Ascending aorta (tissue), 2 donors: ENCODE measurements at regions not wholly inside any gene's neighbourhood (a gene's known extent, or its start where the extent isn't known, plus 50 kb on each side); places are given as distances from the start of the nearest gene placed in this dataset.

ENCODE experiments used
- DNase-seq, 2 donors: peaks; one replicate each; pipeline ENCODE4 v3.0.0-alpha.2; 2019; ENCODE audit warnings: low spot score in 2 of 2
- H3K27ac ChIP-seq, 2 donors: fragments of 200-600 bp; sonication (generic); one replicate each; pipeline ENCODE4 v1.5.1; 2016 to 2017; ENCODE audit warnings: mild to moderate bottlenecking in 1 of 2
- H3K27me3 ChIP-seq: fragments of 200-600 bp; sonication (generic); one replicate; pipeline ENCODE4 v1.5.1; 2017
- H3K36me3 ChIP-seq, 2 donors: fragments of 200-600 bp; sonication (generic); one replicate each; pipeline ENCODE4 v1.5.1; 2016
- H3K4me1 ChIP-seq, 2 donors: fragments of 200-600 bp; sonication (generic); one replicate each; pipeline ENCODE4 v1.5.1; 2016 to 2017; ENCODE audit warnings: mild to moderate bottlenecking in 1 of 2
- H3K4me3 ChIP-seq, 2 donors: fragments of 200-600 bp; sonication (generic); one replicate each; pipeline ENCODE4 v1.5.1; 2016 to 2017; ENCODE audit warnings: mild to moderate bottlenecking in 1 of 2
- H3K9me3 ChIP-seq, 2 donors: fragments of 200-600 bp; sonication (generic); one replicate each; pipeline ENCODE4 v1.5.1; 2016
- CTCF ChIP-seq, 3 experiments: fragments of 200-600 bp in 2 of 3; fragments of 450-650 bp in 1 of 3; sonication (generic) in 2 of 3; IDR thresholded peaks; one replicate each; pipeline ENCODE4 v1.5.1; 2016 to 2019; ENCODE audit warnings: antibody characterized with exemption in 3 of 3, mild to moderate bottlenecking in 1 of 3, moderate library complexity in 1 of 3
- intact Hi-C: fragments of 100-400 bp; cut with DNase I; formaldehyde crosslinking; loops from one replicate; pipeline ENCODE4 v1.15.1; 2023

- no peak overlapping the region for H3K27ac ChIP-seq
- no peak overlapping the region for H3K4me3 ChIP-seq
- no peaks in the 10 kb centered on the region for H3K9me3 ChIP-seq
- intact Hi-C loops = loop anchor here (10.0 kb wide), 2 partner anchors 415 to 945 kb away; partner anchors contain the start of genes CROT, DBF4 and SLC25A40
- no peak for DNase-seq
- no peak for TF ChIP-seq CTCF (IDR thresholded peaks at IDR 0.05)
- H3K27me3 ChIP-seq = no peaks in the 10 kb centered on the region
- H3K36me3 ChIP-seq = no peaks in the 10 kb centered on the region
- peaks cover 0 to 2% of the 10 kb centered on the region in 2 donors for H3K4me1 ChIP-seq
These were observed 130.0 kb downstream of the ELAPOR2 start for GRCh38 chr7:86929293-86930109.

- Histone ChIP-seq H3K36me3 (no peaks in the 10 kb centered on the region), H3K4me1 (peaks cover 0 to 2% of the 10 kb centered on the region in 2 donors), H3K4me3 (no peak overlapping the region), H3K9me3 (no peaks in the 10 kb centered on the region), H3K27me3 (no peaks in the 10 kb centered on the region), H3K27ac (no peak overlapping the region)
- no peak for DNase-seq
- no peak for TF ChIP-seq CTCF (IDR thresholded peaks at IDR 0.05)
- intact Hi-C loops = no loop called here
These were observed 131.1 kb downstream of the ELAPOR2 start for GRCh38 chr7:86928308-86928707.

GRCh38 chr7:86926732-86927131 is 132.7 kb downstream of the ELAPOR2 start:
- no peak for DNase-seq
- Histone ChIP-seq H3K4me3 (no peak overlapping the region), H3K27me3 (no peaks in the 10 kb centered on the region), H3K27ac (no peak overlapping the region), H3K36me3 (no peaks in the 10 kb centered on the region), H3K4me1 (peaks cover 0 to 2% of the 10 kb centered on the region in 2 donors), H3K9me3 (no peaks in the 10 kb centered on the region)
- intact Hi-C loops = loop anchor here (1.0 kb wide), 1 partner anchor 311 kb away; no protein-coding TSS in a partner anchor
- TF ChIP-seq CTCF (IDR thresholded peaks at IDR 0.05) = peak in 2 of 3 experiments; percentile 65 to 69

GRCh38 chr7:86925221-86925620 is 134.2 kb downstream of the ELAPOR2 start:
- no peak for TF ChIP-seq CTCF (IDR thresholded peaks at IDR 0.05)
- Histone ChIP-seq H3K4me1 (no peaks in the 10 kb centered on the region), H3K27ac (no peak overlapping the region), H3K27me3 (no peaks in the 10 kb centered on the region), H3K4me3 (no peak overlapping the region), H3K9me3 (no peaks in the 10 kb centered on the region), H3K36me3 (no peaks in the 10 kb centered on the region)
- intact Hi-C loops = no loop called here
- no peak for DNase-seq

- no peak overlapping the region for H3K27ac ChIP-seq
- H3K27me3 ChIP-seq = no peaks in the 10 kb centered on the region
- no peaks in the 10 kb centered on the region for H3K9me3 ChIP-seq
- intact Hi-C loops = no loop called here
- no peak for TF ChIP-seq CTCF (IDR thresholded peaks at IDR 0.05)
- no peaks in the 10 kb centered on the region for H3K4me1 ChIP-seq
- DNase-seq = no peak
- no peak overlapping the region for H3K4me3 ChIP-seq
- H3K36me3 ChIP-seq = no peaks in the 10 kb centered on the region
These were observed 135.9 kb downstream of the ELAPOR2 start for GRCh38 chr7:86923527-86923926.
